ENCODE measurements at regions not wholly inside any gene's neighbourhood (a gene's known extent, or its start where the extent isn't known, plus 50 kb on each side); places are given as distances from the start of the nearest gene placed in this dataset.

GRCh38 chr1:163610486-163610885, 288.7 kb downstream of the NUF2 start:
- TF ChIP-seq CTCF (IDR thresholded peaks at IDR 0.05) (no peak), POLR2A (IDR thresholded peaks at IDR 0.05) (no peak), EP300 (IDR thresholded peaks at IDR 0.05) (no peak), POLR2AphosphoS5 (IDR thresholded peaks at IDR 0.05) (no peak)
- H3K27ac ChIP-seq = no peak overlapping the region
- no peaks in the 10 kb centered on the region for H3K4me1 ChIP-seq
- H3K9me3 ChIP-seq = no peaks in the 10 kb centered on the region
- H3K27me3 ChIP-seq = no peaks in the 10 kb centered on the region
- no peak overlapping the region for H3K4me3 ChIP-seq
- 91 to 97% (median 94%) methylated on average over 4 of the region's 4 CpGs for WGBS, 5 donors
- H3K36me3 ChIP-seq = no peaks in the 10 kb centered on the region
- no peak for DNase-seq
- intact Hi-C loops (cut with DNase I; ENCODE audit: low total_unique reads) = no loop called here

- intact Hi-C loops (cut with DNase I; ENCODE audit: low total_unique reads) = no loop called here
- Histone ChIP-seq H3K4me3 (no peak overlapping the region), H3K36me3 (no peaks in the 10 kb centered on the region), H3K27me3 (no peaks in the 10 kb centered on the region), H3K4me1 (no peaks in the 10 kb centered on the region), H3K27ac (no peak overlapping the region), H3K9me3 (no peaks in the 10 kb centered on the region)
- no peak for DNase-seq
- 45 to 61% (median 55%) methylated on average over 2 of the region's 2 CpGs for WGBS, 5 donors
- TF ChIP-seq POLR2AphosphoS5 (IDR thresholded peaks at IDR 0.05) = no peak
- no peak for TF ChIP-seq POLR2A (IDR thresholded peaks at IDR 0.05)
- TF ChIP-seq EP300 (IDR thresholded peaks at IDR 0.05) = no peak
- no peak for TF ChIP-seq CTCF (IDR thresholded peaks at IDR 0.05)
Observed at GRCh38 chr1:163614361-163614760, 292.6 kb downstream of the NUF2 start.

- H3K27ac ChIP-seq = no peak overlapping the region
- intact Hi-C loops (cut with DNase I; ENCODE audit: low total_unique reads) = no loop called here
- peaks cover 0 to 15% (median 9%) of the 10 kb centered on the region in 4 donors for H3K9me3 ChIP-seq
- H3K36me3 ChIP-seq = no peaks in the 10 kb centered on the region
- no peaks in the 10 kb centered on the region for H3K27me3 ChIP-seq
- no peak overlapping the region for H3K4me3 ChIP-seq
- no peak for DNase-seq
- H3K4me1 ChIP-seq = no peaks in the 10 kb centered on the region
- TF ChIP-seq EP300 (IDR thresholded peaks at IDR 0.05) (no peak), POLR2A (IDR thresholded peaks at IDR 0.05) (no peak), POLR2AphosphoS5 (IDR thresholded peaks at IDR 0.05) (no peak), CTCF (IDR thresholded peaks at IDR 0.05) (no peak)
Observed at GRCh38 chr1:163628034-163628773, 306.4 kb downstream of the NUF2 start.

GRCh38 chr1:163632269-163632668, 310.5 kb downstream of the NUF2 start:
- peaks cover 0 to 23% (median 11%) of the 10 kb centered on the region in 4 donors for H3K9me3 ChIP-seq
- 81 to 94% (median 91%) methylated on average over 3 of the region's 3 CpGs for WGBS, 5 donors
- H3K4me1 ChIP-seq = no peaks in the 10 kb centered on the region
- H3K27ac ChIP-seq = no peak overlapping the region
- TF ChIP-seq CTCF (IDR thresholded peaks at IDR 0.05) (no peak), EP300 (IDR thresholded peaks at IDR 0.05) (no peak), POLR2AphosphoS5 (IDR thresholded peaks at IDR 0.05) (no peak), POLR2A (IDR thresholded peaks at IDR 0.05) (no peak)
- no peak overlapping the region for H3K4me3 ChIP-seq
- H3K27me3 ChIP-seq = no peaks in the 10 kb centered on the region
- intact Hi-C loops (cut with DNase I; ENCODE audit: low total_unique reads) = no loop called here
- no peak for DNase-seq
- no peaks in the 10 kb centered on the region for H3K36me3 ChIP-seq
